HEK293 (cell line): ENCODE measurements at regions not wholly inside any gene's neighbourhood (a gene's known extent, or its start where the extent isn't known, plus 50 kb on each side); places are given as distances from the start of the nearest gene placed in this dataset.
A peak's percentile ranks its signal among the peaks of the same experiment; 100 is the strongest.

Experiments used
- CTCF ChIA-PET: fragments of 350-600 bp; formaldehyde crosslinking; extraction: SDS; loops from one replicate; lab custom pipeline; 2021; ENCODE audit warnings: antibody characterized with exemption; lab: Yijun Ruan, JAX
- POLR2A ChIA-PET: fragments of 300-600 bp; formaldehyde crosslinking; extraction: SDS; loops from one replicate; lab custom pipeline; 2020; ENCODE audit warnings: antibody characterized with exemption, inconsistent platforms; lab: Yijun Ruan, JAX
- H3K27ac ChIP-seq: fragments of 200-500 bp; sonication (Bioruptor generic); 2 replicates; pipeline ENCODE4 v1.5.1; 2014; ENCODE audit warnings: low read depth, low read length, control low read depth, inconsistent platforms; ENCODE audit errors: extremely low read depth
- H3K36me3 ChIP-seq, 2 experiments: fragments of 200-500 bp in 1 of 2; sonication (Bioruptor generic) in 1 of 2; 1 replicate in 1 of 2; 2 replicates in 1 of 2; pipeline ENCODE4 v1.5.1; 2014 to 2017; ENCODE audit warnings: inconsistent platforms in 2 of 2, low read length in 2 of 2; ENCODE audit not compliant: control insufficient read depth in 2 of 2, insufficient read depth in 1 of 2
- H3K4me1 ChIP-seq: fragments of 200-500 bp; sonication (Bioruptor generic); 2 replicates; pipeline ENCODE4 v1.5.1; 2014; ENCODE audit warnings: mild to moderate bottlenecking, low read length, inconsistent platforms; ENCODE audit not compliant: control insufficient read depth, insufficient read depth
- H3K4me3 ChIP-seq: 2 replicates; pipeline ENCODE4 v1.5.1; 2011; ENCODE audit warnings: low read depth, mild to moderate bottlenecking, control low read depth, low read length, moderate library complexity
- H3K9me3 ChIP-seq: fragments of 200-500 bp; sonication (Bioruptor generic); 2 replicates; pipeline ENCODE4 v1.5.1; 2014; ENCODE audit warnings: low read depth, low read length, inconsistent platforms; ENCODE audit not compliant: control insufficient read depth, insufficient read depth
- BCL6B ChIP-seq: fragments of 450-650 bp; formaldehyde crosslinking; IDR thresholded peaks from 2 replicates; pipeline ENCODE4 v1.5.1; 2017; ENCODE audit warnings: missing biosample characterization, missing genetic modification characterization
- TRIM28 ChIP-seq: IDR thresholded peaks from 2 replicates; pipeline ENCODE4 v1.6.1; 2011; ENCODE audit warnings: low read length, control low read depth, borderline replicate concordance
- ZFP37 ChIP-seq: fragments of 450-650 bp; formaldehyde crosslinking; IDR thresholded peaks from 2 replicates; pipeline ENCODE4 v1.5.1; 2016; ENCODE audit warnings: missing biosample characterization, missing genetic modification characterization
- ZFP69B ChIP-seq: fragments of 450-650 bp; formaldehyde crosslinking; IDR thresholded peaks from 2 replicates; pipeline ENCODE4 v1.5.1; 2016; ENCODE audit warnings: missing biosample characterization, missing genetic modification characterization
- ZNF157 ChIP-seq: fragments of 450-650 bp; formaldehyde crosslinking; IDR thresholded peaks from 2 replicates; pipeline ENCODE4 v1.5.1; 2016; ENCODE audit warnings: missing biosample characterization, missing genetic modification characterization
- ZNF2 ChIP-seq: fragments of 450-650 bp; formaldehyde crosslinking; IDR thresholded peaks from 2 replicates; pipeline ENCODE4 v1.5.1; 2016; ENCODE audit warnings: missing biosample characterization, missing genetic modification characterization
- ZNF223 ChIP-seq: fragments of 450-650 bp; formaldehyde crosslinking; IDR thresholded peaks from 2 replicates; pipeline ENCODE4 v1.5.1; 2016; ENCODE audit warnings: missing biosample characterization, missing genetic modification characterization
- ZNF23 ChIP-seq: fragments of 450-650 bp; formaldehyde crosslinking; IDR thresholded peaks from 2 replicates; pipeline ENCODE4 v1.5.1; 2016; ENCODE audit warnings: missing biosample characterization, missing genetic modification characterization, borderline replicate concordance
- ZNF274 ChIP-seq, 2 experiments: fragments of 200-500 bp in 1 of 2; fragments of 450-650 bp in 1 of 2; sonication (Bioruptor generic) in 1 of 2; formaldehyde crosslinking in 1 of 2; IDR thresholded peaks; 2 replicates each; pipeline versions ENCODE4 v1.5.1 to v1.6.1; 2014 to 2016; ENCODE audit warnings: borderline replicate concordance in 1 of 2, inconsistent platforms in 1 of 2, low read length in 1 of 2, missing biosample characterization in 1 of 2, missing genetic modification characterization in 1 of 2
- ZNF513 ChIP-seq: fragments of 450-650 bp; IDR thresholded peaks from 2 replicates; pipeline ENCODE4 v1.5.1; 2018; ENCODE audit warnings: missing biosample characterization, missing genetic modification characterization
- ZNF530 ChIP-seq: fragments of 450-650 bp; formaldehyde crosslinking; IDR thresholded peaks from 2 replicates; pipeline ENCODE4 v1.5.1; 2016; ENCODE audit warnings: low read depth, missing biosample characterization, missing genetic modification characterization
- ZNF544 ChIP-seq: fragments of 450-650 bp; formaldehyde crosslinking; IDR thresholded peaks from 2 replicates; pipeline ENCODE4 v1.5.0; 2017; ENCODE audit warnings: missing biosample characterization, missing genetic modification characterization
- ZNF580 ChIP-seq: fragments of 450-650 bp; formaldehyde crosslinking; IDR thresholded peaks from 2 replicates; pipeline ENCODE4 v1.5.1; 2016; ENCODE audit warnings: missing biosample characterization, missing genetic modification characterization
- ZNF585B ChIP-seq: fragments of 450-650 bp; formaldehyde crosslinking; IDR thresholded peaks from 2 replicates; pipeline ENCODE4 v1.5.1; 2016; ENCODE audit warnings: missing biosample characterization, missing genetic modification characterization
- ZNF623 ChIP-seq: fragments of 450-650 bp; formaldehyde crosslinking; IDR thresholded peaks from 2 replicates; pipeline ENCODE4 v1.5.1; 2016; ENCODE audit warnings: missing biosample characterization, missing genetic modification characterization
- ZNF670 ChIP-seq: fragments of 450-650 bp; formaldehyde crosslinking; IDR thresholded peaks from 2 replicates; pipeline ENCODE4 v1.5.1; 2016; ENCODE audit warnings: missing biosample characterization, missing genetic modification characterization, low read depth

GRCh38 chr7:142459551-142459963, 201.7 kb upstream of the PRSS58 start (continued):
- TF ChIP-seq ZNF2 (tag by site-specific recombination) (peak; percentile 62; the same call in 1 of the 2 replicates), ZNF157 (tag by site-specific recombination) (no peak), TRIM28 (0 out of 2 replicates have a peak, but pooled peaks have one; percentile 44)

GRCh38 chr7:142457146-142457703, 199.4 kb upstream of the PRSS58 start:
- ChIA-PET POLR2A (no interaction called here), CTCF (interaction anchor here (0.8 to 1.6 kb wide), 6 partner anchors 10 to 152 kb away, joined by 3 to 11 read pairs (median 4); no protein-coding TSS in a partner anchor)

GRCh38 chr7:142455392-142455791, 197.5 kb upstream of the PRSS58 start:
- Histone ChIP-seq H3K4me1 (no peaks in the 10 kb centered on the region), H3K27ac (no peak overlapping the region), H3K4me3 (no peak overlapping the region), H3K36me3 (no peaks in the 10 kb centered on the region), H3K9me3 (no peaks in the 10 kb centered on the region)
- ChIA-PET POLR2A (no interaction called here), CTCF (interaction anchor here (0.6 to 1.9 kb wide), 6 partner anchors 17 to 1198 kb away, joined by 3 to 6 read pairs (median 3); no protein-coding TSS in a partner anchor)
- TF ChIP-seq ZFP69B (tag by site-specific recombination): no peak
- TF ChIP-seq ZNF623 (tag by site-specific recombination): no peak
- TF ChIP-seq ZNF670 (tag by site-specific recombination): no peak
- no peak for TF ChIP-seq ZNF585B (tag by site-specific recombination)
- no peak for TF ChIP-seq ZNF580

More at GRCh38 chr7:142457146-142457703, 199.4 kb upstream of the PRSS58 start:
- Histone ChIP-seq H3K4me3 (no peak overlapping the region), H3K9me3 (no peaks in the 10 kb centered on the region), H3K36me3 (no peaks in the 10 kb centered on the region), H3K27ac (no peak overlapping the region), H3K4me1 (no peaks in the 10 kb centered on the region)
- TF ChIP-seq ZNF23 (tag by site-specific recombination): no peak
- TF ChIP-seq ZNF530 (tag by site-specific recombination): no peak
- no peak for TF ChIP-seq ZNF274 (IDR thresholded peaks at IDR 0.05; ENCODE audit: low read length)
- TF ChIP-seq ZNF274 (tag by site-specific recombination; IDR thresholded peaks at IDR 0.05; ENCODE audit: borderline replicate concordance): no peak
- no peak for TF ChIP-seq ZNF513 (tag by site-specific recombination)
- no peak for TF ChIP-seq ZNF544
- no peak for TF ChIP-seq BCL6B

- POLR2A ChIA-PET: no interaction called here
Observed at GRCh38 chr7:142454862-142455261, 197.0 kb upstream of the PRSS58 start.

More at GRCh38 chr7:142454862-142455261, 197.0 kb upstream of the PRSS58 start:
- H3K27ac ChIP-seq: no peak overlapping the region
- CTCF ChIA-PET: interaction anchor here (0.6 to 3.2 kb wide), 9 partner anchors 16 to 1198 kb away, joined by 3 to 15 read pairs (median 3); no protein-coding TSS in a partner anchor
- H3K4me1 ChIP-seq: no peaks in the 10 kb centered on the region
- no peaks in the 10 kb centered on the region for H3K9me3 ChIP-seq
- TF ChIP-seq ZNF223 (tag by site-specific recombination): no peak
- TF ChIP-seq ZFP37 (tag by site-specific recombination): peak; percentile 99
- no peak overlapping the region for H3K4me3 ChIP-seq
- no peaks in the 10 kb centered on the region for H3K36me3 ChIP-seq
